CD14-positive monocyte (primary cell): ENCODE measurements at regions not wholly inside any gene's neighbourhood (a gene's known extent, or its start where the extent isn't known, plus 50 kb on each side); places are given as distances from the start of the nearest gene placed in this dataset.

Source experiments
- DNase-seq, 3 donors: peaks; one replicate each; pipeline ENCODE4 v3.0.0-alpha.2; 2011 to 2022
- H2AFZ ChIP-seq: 2 replicates; pipeline ENCODE4 v1.6.0; 2012; ENCODE audit warnings: mild to moderate bottlenecking, low read depth, low read length, inconsistent platforms; ENCODE audit not compliant: insufficient read depth, poor library complexity, severe bottlenecking
- H3K27ac ChIP-seq, 2 donors: 1 replicate in 1 of 2; 2 replicates in 1 of 2; pipeline ENCODE4 v1.5.1; 2012 to 2013; ENCODE audit warnings: low read length in 2 of 2, control low read depth in 1 of 2, inconsistent platforms in 1 of 2, low read depth in 1 of 2, mild to moderate bottlenecking in 1 of 2
- H3K27me3 ChIP-seq, 2 donors: one replicate each; pipeline versions ENCODE4 v1.6.0 to v1.6.1; 2011 to 2013; ENCODE audit warnings: low read length in 2 of 2; ENCODE audit not compliant: control insufficient read depth in 2 of 2, insufficient read depth in 2 of 2
- H3K36me3 ChIP-seq, 2 donors: replicated peaks in 1 of 2; 1 replicate in 1 of 2; 2 replicates in 1 of 2; pipeline versions ENCODE4 v1.5.1 to v1.6.1; 2012 to 2013; ENCODE audit warnings: low read length in 2 of 2, control low read depth in 1 of 2, inconsistent platforms in 1 of 2, mild to moderate bottlenecking in 1 of 2; ENCODE audit not compliant: insufficient read depth in 2 of 2, control insufficient read depth in 1 of 2
- H3K4me1 ChIP-seq, 2 donors: 1 replicate in 1 of 2; 2 replicates in 1 of 2; pipeline versions ENCODE4 v1.5.1 to v1.6.1; 2012 to 2013; ENCODE audit warnings: low read length in 2 of 2, control low read depth in 1 of 2, inconsistent platforms in 1 of 2, mild to moderate bottlenecking in 1 of 2, moderate library complexity in 1 of 2; ENCODE audit not compliant: insufficient read depth in 2 of 2, control insufficient read depth in 1 of 2
- H3K4me2 ChIP-seq: replicated peaks from 2 replicates; pipeline ENCODE3; 2012; ENCODE audit warnings: low read length, moderate library complexity, mild to moderate bottlenecking; ENCODE audit not compliant: poor library complexity, severe bottlenecking; ENCODE audit errors: extremely low read depth
- H3K4me3 ChIP-seq, 3 experiments: fragments of 200-600 bp in 1 of 3; sonication (generic) in 1 of 3; replicated peaks in 1 of 3; 1 replicate in 2 of 3; 2 replicates in 1 of 3; pipeline ENCODE4 v1.5.1; 2011 to 2013; ENCODE audit warnings: low read length in 3 of 3, mild to moderate bottlenecking in 3 of 3, control low read depth in 2 of 3, low read depth in 2 of 3, inconsistent platforms in 1 of 3, moderate library complexity in 1 of 3
- H3K79me2 ChIP-seq: 2 replicates; pipeline ENCODE4 v1.6.0; 2012; ENCODE audit warnings: mild to moderate bottlenecking, control low read depth, inconsistent platforms, low read length, moderate library complexity; ENCODE audit not compliant: insufficient read depth
- H3K9ac ChIP-seq: 2 replicates; pipeline ENCODE4 v1.6.0; 2017; ENCODE audit warnings: low read length, mild to moderate bottlenecking; ENCODE audit not compliant: insufficient read depth, poor library complexity, severe bottlenecking
- H3K9me3 ChIP-seq, 2 donors: replicated peaks in 1 of 2; 1 replicate in 1 of 2; 2 replicates in 1 of 2; pipeline versions ENCODE4 v1.5.1 to v1.6.1; 2012 to 2013; ENCODE audit warnings: low read length in 2 of 2, control low read depth in 1 of 2; ENCODE audit not compliant: control insufficient read depth in 1 of 2, insufficient read depth in 1 of 2
- H4K20me1 ChIP-seq: 2 replicates; pipeline ENCODE4 v1.6.0; 2012; ENCODE audit warnings: mild to moderate bottlenecking, low read length, control low read depth, moderate library complexity; ENCODE audit not compliant: insufficient read depth
- H3K27ac Mint-ChIP-seq, 7 donors: one replicate each; pipeline ENCODE4 v1.8.0; 2020; ENCODE audit warnings: mild to moderate bottlenecking in 7 of 7, mixed read lengths in 7 of 7, moderate library complexity in 6 of 7, inconsistent platforms in 2 of 7
- H3K27me3 Mint-ChIP-seq, 3 donors: one replicate each; pipeline ENCODE4 v1.8.0; 2021 to 2022; ENCODE audit warnings: low read depth in 3 of 3, mild to moderate bottlenecking in 3 of 3, mixed read lengths in 3 of 3, moderate library complexity in 3 of 3, inconsistent platforms in 1 of 3
- H3K36me3 Mint-ChIP-seq, 2 donors: one replicate each; pipeline ENCODE4 v1.8.0; 2020; ENCODE audit warnings: mixed read lengths in 2 of 2, inconsistent platforms in 1 of 2, mild to moderate bottlenecking in 1 of 2
- H3K4me1 Mint-ChIP-seq: one replicate; pipeline ENCODE4 v1.8.0; 2020; ENCODE audit warnings: mild to moderate bottlenecking, mixed read lengths
- H3K4me3 Mint-ChIP-seq, 2 donors: one replicate each; pipeline ENCODE4 v1.8.0; 2020; ENCODE audit warnings: mild to moderate bottlenecking in 2 of 2, mixed read lengths in 2 of 2, moderate library complexity in 1 of 2
- H3K9me3 Mint-ChIP-seq, 7 donors: one replicate each; pipeline ENCODE4 v1.8.0; 2020 to 2022; ENCODE audit warnings: mixed read lengths in 7 of 7, mild to moderate bottlenecking in 6 of 7, moderate library complexity in 6 of 7, inconsistent platforms in 2 of 7
- CTCF ChIP-seq: fragments of 200-600 bp; IDR thresholded peaks from one replicate; pipeline ENCODE4 v1.8.0; 2022; ENCODE audit warnings: antibody characterized with exemption, mild to moderate bottlenecking
- WGBS: methylation state at CpG from one replicate; pipeline ENCODE4 v1.1.5; 2013; ENCODE audit warnings: missing lambda C conversion rate; ENCODE audit not compliant: insufficient coverage; 5-methylcytosine and 5-hydroxymethylcytosine counted together
- intact Hi-C, 2 donors: fragments of 100-400 bp; cut with micrococcal nuclease; formaldehyde crosslinking; loops; one replicate each; pipeline versions ENCODE4 v1.15.0 to v1.15.1; 2023

- Histone ChIP-seq H3K27ac (no peak overlapping the region), H3K9me3 (no peaks in the 10 kb centered on the region), H3K4me1 (no peaks in the 10 kb centered on the region), H2AFZ (no peak overlapping the region), H3K27me3 (no peaks in the 10 kb centered on the region), H3K4me3 (no peak overlapping the region), H3K4me2 (no peak overlapping the region), H3K79me2 (no peaks in the 10 kb centered on the region), H3K9ac (no peak overlapping the region), H3K36me3 (no peaks in the 10 kb centered on the region), H4K20me1 (no peaks in the 10 kb centered on the region)
- no peak for DNase-seq
- TF ChIP-seq CTCF, result no peak
- Mint-ChIP-seq H3K36me3 (no peaks in the 10 kb centered on the region), H3K27ac (no peak overlapping the region), H3K4me3 (no peak overlapping the region), H3K4me1 (no peaks in the 10 kb centered on the region), H3K9me3 (no peaks in the 10 kb centered on the region), H3K27me3 (peaks cover 3 to 4% (median 3%) of the 10 kb centered on the region in 3 donors)
- intact Hi-C loops, result no loop called here
- no CpG with 5 or more reads among the region's 5 CpGs for WGBS
These were observed 659.2 kb upstream of the SOX9 start for GRCh38 chr17:71461498-71462169.

DNA sequence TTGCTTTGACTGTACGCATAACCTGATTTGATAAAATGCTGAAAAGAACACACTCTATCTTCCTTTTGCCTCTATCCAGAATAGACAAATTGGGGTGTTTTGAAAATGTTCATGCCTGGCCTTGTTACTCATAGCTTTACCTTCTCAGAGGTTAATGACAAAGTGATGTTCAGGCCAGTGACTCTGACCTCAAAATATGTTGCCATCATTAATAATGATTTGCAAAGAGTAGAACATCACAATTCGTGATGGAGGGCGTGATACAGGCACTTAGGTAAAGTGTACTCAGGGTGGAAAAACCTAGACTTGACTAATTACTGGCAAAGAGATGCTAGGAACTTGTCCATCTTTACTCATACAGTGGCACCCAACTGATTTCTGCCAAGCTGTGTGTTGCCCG lies 656.6 kb upstream of the SOX9 start:
- Histone ChIP-seq H3K4me1 (no peaks in the 10 kb centered on the region), H3K79me2 (no peaks in the 10 kb centered on the region), H4K20me1 (no peaks in the 10 kb centered on the region), H3K9ac (no peak overlapping the region), H3K4me3 (no peak overlapping the region), H3K36me3 (no peaks in the 10 kb centered on the region), H3K27ac (no peak overlapping the region), H3K27me3 (no peaks in the 10 kb centered on the region), H3K4me2 (no peak overlapping the region), H2AFZ (no peak overlapping the region), H3K9me3 (no peaks in the 10 kb centered on the region)
- H3K4me1 Mint-ChIP-seq, result no peaks in the 10 kb centered on the region
- no peaks in the 10 kb centered on the region for H3K36me3 Mint-ChIP-seq
- no peak for TF ChIP-seq CTCF
- 88% methylated on average over 1 of the region's 4 CpGs for WGBS
- intact Hi-C loops, result no loop called here
- no peak overlapping the region for H3K4me3 Mint-ChIP-seq
- H3K27ac Mint-ChIP-seq, result no peak overlapping the region
- H3K9me3 Mint-ChIP-seq, result peaks cover 0 to 2% (median 0%) of the 10 kb centered on the region in 7 donors
- no peak for DNase-seq
- H3K27me3 Mint-ChIP-seq, result peaks cover 3 to 4% (median 4%) of the 10 kb centered on the region in 3 donors
